KBM-7 (cell line): ENCODE measurements at regions not wholly inside any gene's neighbourhood (a gene's known extent, or its start where the extent isn't known, plus 50 kb on each side); places are given as distances from the start of the nearest gene placed in this dataset.
"Not testable (repeated sequence)": the region's sequence is repeated elsewhere in the genome, so short reads cannot be mapped to it uniquely, and the experiment has no call there.

Source experiments
- DNase-seq: peaks from one replicate; pipeline ENCODE4 v3.0.0-alpha.2; 2015
- in situ Hi-C: fragments of 300-500 bp; cut with MboI; formaldehyde crosslinking; loops from 2 replicates; pipeline ENCODE4 v1.14.3; 2020; ENCODE audit warnings: low sequenced_read_pairs, low pct_unique_long_range_greater_than_20kb, mixed read lengths

GRCh38 chr22:22364207-22364606, 119.6 kb downstream of the VPREB1 start:
- in situ Hi-C loops: no loop called here
- no peak for DNase-seq

DNA sequence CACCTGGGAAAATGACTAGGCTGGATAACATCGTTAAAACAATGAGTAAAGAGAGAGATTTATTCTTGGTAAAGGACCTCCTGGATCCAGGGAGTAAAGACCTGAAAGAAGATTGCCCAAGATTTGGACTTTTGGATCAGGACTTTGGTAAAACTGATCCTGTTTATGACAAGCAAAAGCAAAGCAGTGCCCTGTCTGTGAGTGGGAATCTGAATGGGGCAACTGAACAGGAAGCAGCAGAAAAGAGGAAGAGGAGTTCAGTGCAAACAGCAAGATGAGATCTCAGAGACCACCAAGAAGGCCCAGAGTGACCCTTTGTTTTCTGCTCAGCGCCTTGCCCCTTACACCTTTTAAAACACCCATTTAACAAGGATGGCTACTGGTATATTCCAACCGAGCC, 122.0 kb downstream of the VPREB1 start:
- in situ Hi-C loops: no loop called here
- no peak for DNase-seq

- no peak for DNase-seq
- in situ Hi-C loops: no loop called here
Measured at GRCh38 chr22:22368516-22368915, 123.9 kb downstream of the VPREB1 start.

- DNase-seq: peak; percentile 31
- in situ Hi-C loops: not testable (repeated sequence)
Measured at GRCh38 chr22:22369219-22369963, 124.8 kb downstream of the VPREB1 start.

GRCh38 chr22:22369964-22370270, 125.3 kb downstream of the VPREB1 start:
- in situ Hi-C loops: no loop called here
- DNase-seq: no peak

- no peak for DNase-seq
- in situ Hi-C loops: no loop called here
Measured at GRCh38 chr22:22371031-22371541, 126.5 kb downstream of the VPREB1 start.

DNA sequence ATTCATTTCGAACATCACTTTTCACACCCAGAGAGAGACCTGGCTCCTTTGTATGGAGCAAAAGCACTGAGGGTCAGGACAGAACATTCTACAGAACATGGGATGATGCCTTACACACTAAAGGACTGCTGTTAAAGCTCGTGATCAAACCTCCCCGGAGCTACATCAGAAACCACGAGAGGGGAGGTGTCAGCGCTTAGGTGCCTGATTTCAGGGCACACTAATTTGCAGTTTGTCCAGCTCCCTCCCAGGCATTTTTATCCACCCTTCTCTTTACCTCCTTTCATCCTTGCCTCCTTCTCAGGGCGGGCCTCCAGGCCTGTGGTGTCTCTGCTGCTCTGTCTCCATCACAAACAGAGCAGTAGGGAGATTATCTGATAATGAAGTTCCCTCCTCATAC, 127.5 kb downstream of the VPREB1 start:
- no peak for DNase-seq
- in situ Hi-C loops: no loop called here

- in situ Hi-C loops: no loop called here
- no peak for DNase-seq
Measured at GRCh38 chr22:22374163-22374562, 129.6 kb downstream of the VPREB1 start.

- no peak for DNase-seq
- in situ Hi-C loops: no loop called here
Measured at GRCh38 chr22:22374579-22374978, 130.0 kb downstream of the VPREB1 start.

GRCh38 chr22:22375576-22376351, 131.2 kb downstream of the VPREB1 start:
- DNase-seq: no peak
- in situ Hi-C loops: no loop called here

DNA sequence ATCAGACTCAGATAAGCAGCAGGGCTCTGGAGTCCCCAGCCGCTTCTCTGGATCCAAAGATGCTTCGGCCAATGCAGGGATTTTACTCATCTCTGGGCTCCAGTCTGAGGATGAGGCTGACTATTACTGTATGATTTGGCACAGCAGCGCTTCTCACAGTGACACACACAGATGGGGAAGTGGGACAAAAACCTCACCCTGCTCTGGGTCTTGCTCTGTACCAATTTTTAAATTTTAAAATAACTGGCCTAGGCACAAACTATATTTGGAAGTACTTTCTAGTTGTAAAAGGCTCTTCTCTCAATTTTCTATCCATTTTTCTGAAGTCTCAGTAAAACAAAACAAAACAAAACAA, 131.7 kb downstream of the VPREB1 start:
- in situ Hi-C loops: no loop called here
- DNase-seq: no peak

DNA sequence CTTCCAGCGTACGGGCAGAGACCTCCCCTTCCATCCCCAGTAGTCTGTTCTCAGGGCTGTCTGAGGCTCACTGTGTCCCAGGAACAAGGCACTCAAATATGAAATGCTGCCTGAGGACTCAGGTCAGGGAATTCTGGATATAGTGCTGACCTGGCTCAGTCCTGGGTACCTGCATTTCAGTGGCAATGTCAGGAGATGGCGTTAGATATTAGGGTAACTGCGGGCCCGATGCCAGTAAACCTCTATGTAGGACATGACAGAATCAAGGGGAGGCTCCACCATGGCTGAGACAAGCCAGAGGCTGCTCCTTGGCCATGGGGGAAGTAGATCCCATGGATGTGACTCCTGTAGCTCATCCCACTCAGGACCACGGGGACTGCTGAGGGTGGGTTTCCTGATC, 131.7 kb downstream of the ZNF280B start:
- in situ Hi-C loops, DNase-seq: not testable (repeated sequence)

- in situ Hi-C loops: no loop called here
Measured at GRCh38 chr22:22377335-22377734, 131.2 kb downstream of the ZNF280B start.

DNA sequence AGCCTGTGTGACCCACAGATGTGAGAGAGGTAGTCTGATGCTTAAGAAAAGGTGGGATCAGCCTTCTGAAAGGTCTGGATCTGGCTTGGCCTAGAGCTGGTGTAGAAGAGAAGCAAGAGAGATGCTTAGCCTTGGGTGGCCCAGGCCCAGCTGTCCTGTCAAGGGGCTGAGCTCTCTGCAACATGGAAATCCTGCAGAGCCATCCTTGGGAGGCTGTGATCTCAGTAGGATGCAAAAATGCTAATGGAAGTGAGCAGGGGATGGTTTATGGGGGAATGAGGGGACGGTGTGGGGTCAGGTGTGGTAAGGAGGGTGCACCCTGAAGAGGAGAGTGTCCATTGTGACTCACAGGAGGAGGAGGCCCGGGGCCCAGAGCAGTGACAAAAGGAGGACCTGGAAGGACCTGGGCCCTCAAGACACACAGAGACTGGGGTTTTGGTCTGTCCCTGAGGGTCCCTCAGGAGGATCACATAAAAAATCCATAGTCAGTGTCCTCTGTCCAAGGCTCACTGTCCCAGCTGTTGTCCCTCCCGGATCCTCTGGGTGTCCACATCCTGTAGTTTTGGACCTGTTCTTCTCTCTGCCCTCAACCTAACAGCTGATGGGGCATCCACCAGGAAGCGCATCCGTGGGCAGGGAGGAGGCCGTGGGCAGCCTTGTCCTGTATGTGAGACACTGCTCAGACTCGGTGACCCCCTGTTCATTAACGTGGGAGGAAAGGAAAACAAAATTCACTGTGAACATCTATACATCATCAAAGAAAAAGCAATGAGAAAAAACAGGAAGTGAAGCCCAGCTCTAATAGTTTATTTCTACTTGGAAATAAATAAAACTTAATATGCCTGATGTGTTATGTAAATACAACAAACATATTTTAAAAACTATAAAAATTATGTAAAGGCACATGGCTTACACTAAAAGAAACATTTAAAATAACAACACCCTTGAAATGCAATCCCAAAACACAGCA, 129.8 kb downstream of the ZNF280B start:
- in situ Hi-C loops: no loop called here
- no peak for DNase-seq

More at GRCh38 chr22:22377335-22377734, 131.2 kb downstream of the ZNF280B start:
- no peak for DNase-seq

DNA sequence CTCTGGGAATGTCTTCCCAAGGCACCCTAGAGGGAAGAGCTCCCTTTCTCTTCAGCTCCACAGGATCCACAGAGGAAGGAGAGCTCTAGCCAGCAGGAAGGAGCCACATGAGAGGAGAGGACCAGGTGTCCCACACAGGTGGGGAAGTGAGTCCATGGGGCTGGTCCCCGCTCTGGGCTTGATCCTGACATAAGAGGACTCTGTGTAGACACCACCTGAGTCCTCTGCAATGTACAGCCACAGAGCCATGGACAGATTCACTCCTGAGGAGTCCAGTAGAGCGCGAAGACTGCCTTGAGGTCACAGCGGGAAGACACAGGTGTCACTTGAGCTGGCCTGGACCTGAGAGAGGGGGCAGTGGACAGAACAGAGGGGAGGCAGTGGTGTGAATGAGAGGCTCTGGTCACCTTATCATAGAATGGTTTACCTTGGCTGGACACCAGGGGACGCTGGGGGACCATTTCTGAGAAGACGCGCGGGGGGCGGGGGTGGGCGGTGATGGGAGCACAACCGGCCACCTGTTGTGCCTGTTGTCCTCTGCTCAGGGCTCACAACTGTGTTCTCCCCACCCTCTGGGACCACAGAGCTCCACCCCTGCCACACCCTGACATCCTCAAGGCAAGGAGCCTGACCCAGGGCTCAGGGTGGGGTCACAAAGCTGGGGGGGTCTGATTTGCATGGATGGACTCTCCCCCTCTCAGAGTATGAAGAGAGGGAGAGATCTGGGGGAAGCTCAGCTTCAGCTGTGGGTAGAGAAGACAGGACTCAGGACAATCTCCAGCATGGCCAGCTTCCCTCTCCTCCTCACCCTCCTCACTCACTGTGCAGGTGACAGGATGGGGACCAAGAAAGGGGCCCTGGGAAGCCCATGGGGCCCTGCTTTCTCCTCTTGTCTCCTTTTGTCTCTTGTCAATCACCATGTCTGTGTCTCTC, 128.2 kb downstream of the ZNF280B start:
- no peak for DNase-seq
- in situ Hi-C loops: no loop called here

GRCh38 chr22:22381292-22381691, 127.2 kb downstream of the ZNF280B start:
- in situ Hi-C loops, DNase-seq: not testable (repeated sequence)

DNA sequence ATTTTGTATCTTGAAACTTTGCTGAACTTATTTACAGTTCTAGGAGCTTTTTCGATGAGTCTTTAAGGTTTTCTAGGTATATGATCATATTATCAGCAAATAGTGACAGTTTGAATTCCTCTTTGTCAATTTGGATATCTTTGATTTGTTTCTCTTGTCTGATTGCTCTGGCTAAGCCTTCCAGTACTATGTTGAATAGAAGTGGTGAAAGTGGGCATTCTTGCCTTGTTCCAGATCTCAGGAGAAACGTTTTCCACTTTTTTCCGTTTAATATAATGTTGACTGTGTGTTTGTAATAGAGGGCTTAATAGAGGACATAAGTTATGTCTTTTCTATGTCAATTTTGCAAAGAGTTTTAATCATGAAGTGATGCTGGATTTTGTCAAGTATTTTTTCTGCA, 124.3 kb downstream of the ZNF280B start:
- in situ Hi-C loops: no loop called here
- DNase-seq: no peak

DNA sequence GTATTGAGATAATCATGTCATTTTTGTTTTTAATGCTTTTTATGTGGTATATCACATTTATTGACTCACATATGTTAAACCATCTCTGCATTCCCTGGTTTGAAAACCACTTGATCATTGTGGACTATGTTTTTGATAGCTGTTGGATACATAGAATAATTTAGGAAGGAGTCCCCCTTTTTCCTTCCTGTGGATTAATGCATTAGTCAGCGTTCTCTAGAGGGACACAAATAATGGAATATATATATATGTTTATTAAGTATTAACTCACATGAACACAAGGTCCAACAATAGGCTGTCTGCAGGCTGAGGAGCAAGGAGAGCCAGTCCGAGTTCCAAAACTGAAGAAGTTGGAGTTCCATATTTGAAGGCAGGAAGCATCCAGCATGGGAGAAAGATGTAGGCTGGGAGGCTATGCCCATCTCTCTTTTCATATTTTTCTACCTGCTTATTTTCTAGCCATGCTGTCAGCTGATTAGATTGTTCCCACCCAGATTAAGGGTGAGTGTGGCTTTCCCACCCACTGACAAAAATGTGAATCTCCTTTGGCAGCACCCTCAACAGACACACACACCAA, 123.8 kb downstream of the ZNF280B start:
- no peak for DNase-seq
- in situ Hi-C loops: no loop called here
